NCI-H345 treated with DMSO at 0.1 percent for 48 hours (cell line): ENCODE measurements at regions not wholly inside any gene's neighbourhood (a gene's known extent, or its start where the extent isn't known, plus 50 kb on each side); places are given as distances from the start of the nearest gene placed in this dataset.

Source experiments
- DNase-seq: peaks from one replicate; lab custom pipeline; 2025; ENCODE audit not compliant: unreplicated experiment; lab: John Stamatoyannopoulos, UW

DNA sequence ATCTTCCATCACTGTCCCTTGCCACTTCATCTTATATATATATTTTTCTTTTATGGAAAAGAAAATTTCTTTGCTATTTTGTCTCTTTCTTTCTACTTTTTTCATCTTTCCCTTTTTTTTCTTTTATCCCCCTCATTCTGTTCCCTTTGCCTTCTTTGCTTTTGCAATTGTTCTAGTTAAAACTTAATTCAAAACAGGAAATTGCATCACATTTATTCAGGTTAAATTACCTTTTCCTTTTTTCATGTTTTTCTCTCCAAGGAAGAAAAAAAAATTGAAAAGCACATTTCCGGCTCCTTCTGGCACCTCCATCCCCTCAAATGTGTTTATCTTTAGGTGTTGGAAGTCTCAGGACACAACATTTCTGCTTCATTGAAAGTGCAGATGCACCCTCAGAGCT lies 176.9 kb downstream of the FGF1 start:
- no peak for DNase-seq

DNA sequence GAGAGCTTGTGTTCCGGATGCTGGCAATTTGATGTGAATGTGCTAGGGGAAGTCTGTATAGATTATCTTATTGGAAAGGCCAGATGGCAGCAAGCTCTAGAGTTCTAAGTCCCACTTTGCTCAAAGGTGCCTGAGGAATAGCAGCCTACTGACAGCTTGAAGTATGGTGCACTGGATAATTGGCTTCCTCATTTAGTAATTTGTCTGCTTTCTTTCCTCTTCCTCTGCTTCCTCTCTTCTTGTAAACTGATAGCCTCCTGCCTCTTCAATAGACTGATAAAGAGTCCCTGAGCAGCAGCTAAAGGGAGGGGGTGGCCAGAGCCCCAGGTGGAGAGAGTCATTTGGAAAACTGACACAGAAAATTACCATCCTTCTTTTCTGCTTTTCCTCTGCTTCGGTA lies 177.3 kb downstream of the FGF1 start:
- no peak for DNase-seq

DNA sequence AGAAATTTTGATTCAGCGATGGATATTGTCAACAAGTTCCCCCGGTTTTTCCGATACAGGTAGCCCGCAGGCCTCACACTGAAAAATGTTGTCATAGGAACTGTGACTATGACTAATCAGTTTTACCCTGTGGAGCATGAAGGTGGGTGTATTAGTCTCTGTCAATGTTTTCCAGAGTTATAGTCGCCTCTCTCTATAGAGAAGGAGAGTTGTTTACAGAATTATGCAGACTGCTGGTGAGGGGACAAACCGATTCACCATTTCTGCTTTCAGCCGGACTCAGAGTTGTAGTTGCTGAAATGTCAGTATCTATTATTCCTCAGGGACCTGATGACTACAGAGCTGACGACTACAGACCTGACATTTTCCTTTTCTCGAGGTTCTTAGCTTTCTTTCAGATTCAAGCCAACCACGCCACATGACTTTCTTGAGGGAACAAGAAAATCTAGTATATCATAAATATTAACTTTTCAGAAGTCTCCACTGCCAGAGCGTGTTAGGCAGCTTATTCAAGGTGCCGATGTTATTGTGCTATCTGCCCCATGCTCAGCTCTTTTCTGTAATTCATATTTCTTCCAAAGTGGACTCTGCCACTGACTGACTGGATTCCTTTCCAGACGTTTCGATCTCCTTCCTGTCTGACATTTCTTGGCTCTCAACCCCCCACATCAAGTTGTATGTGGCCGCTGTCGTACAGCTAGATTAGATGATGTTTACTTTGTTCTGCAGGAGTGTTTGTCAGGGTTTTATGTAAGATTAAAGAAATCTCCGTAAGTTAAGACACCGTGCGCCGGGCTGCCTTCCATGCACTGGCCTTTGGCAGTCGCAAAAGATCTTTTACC lies 178.1 kb downstream of the FGF1 start:
- no peak for DNase-seq

DNA sequence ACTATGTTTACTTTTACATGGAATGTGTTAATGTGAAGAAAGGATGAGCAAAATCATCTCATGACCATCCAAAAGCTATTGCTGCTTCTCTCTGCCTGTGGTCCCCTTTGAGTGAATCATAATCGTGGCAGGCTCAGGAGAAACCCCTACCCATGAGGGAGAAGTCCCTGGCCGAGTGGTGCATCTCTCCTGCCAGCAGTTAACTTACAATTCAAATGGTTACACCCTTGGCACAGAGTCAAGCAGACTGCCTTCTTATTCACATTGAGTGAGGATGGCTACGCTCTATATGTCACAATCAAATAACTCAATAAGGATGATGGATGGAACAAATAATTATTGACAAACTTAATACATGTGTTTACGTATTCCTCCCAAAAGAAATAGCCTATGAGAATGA lies 179.1 kb downstream of the FGF1 start:
- no peak for DNase-seq

DNA sequence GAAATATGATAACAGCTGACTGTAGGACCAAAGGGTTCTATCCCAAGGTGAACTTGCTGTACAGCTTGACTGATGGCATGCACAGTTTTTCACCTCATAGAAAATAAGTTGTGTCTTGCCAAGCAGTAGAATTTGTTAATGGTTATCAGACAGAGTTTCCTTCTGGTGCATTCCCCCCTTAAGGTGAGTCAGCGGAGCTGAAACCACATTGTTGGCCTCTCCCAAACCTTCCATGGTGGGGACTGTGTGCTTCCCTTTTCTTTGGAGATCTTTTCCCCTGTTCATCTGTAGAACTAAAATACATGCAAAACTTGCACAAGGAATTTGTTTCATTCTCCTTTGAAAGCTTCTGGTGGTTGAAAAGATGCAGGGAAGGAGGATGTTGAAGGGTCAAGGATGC lies 179.8 kb downstream of the FGF1 start:
- DNase-seq, result no peak

DNA sequence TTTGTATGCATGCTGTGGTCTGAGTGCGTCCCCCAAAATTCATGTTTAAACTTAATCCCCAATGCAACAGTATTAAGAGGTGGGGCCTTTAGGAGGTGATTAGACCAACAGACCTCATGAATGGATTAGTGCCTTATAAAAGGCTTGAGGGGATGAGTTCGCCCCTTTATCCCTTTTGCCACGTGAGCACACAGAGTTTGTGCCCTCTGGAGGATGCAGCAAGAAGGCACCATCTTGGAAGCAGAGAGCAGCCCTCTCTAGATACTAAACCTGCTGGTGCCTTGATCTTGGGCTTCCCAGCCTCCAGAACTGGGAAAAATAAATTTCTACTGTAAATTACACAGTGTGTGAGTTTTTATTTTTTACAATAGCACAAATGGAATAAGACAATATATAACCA lies 177.1 kb upstream of the SPRY4 start:
- DNase-seq, result no peak

DNA sequence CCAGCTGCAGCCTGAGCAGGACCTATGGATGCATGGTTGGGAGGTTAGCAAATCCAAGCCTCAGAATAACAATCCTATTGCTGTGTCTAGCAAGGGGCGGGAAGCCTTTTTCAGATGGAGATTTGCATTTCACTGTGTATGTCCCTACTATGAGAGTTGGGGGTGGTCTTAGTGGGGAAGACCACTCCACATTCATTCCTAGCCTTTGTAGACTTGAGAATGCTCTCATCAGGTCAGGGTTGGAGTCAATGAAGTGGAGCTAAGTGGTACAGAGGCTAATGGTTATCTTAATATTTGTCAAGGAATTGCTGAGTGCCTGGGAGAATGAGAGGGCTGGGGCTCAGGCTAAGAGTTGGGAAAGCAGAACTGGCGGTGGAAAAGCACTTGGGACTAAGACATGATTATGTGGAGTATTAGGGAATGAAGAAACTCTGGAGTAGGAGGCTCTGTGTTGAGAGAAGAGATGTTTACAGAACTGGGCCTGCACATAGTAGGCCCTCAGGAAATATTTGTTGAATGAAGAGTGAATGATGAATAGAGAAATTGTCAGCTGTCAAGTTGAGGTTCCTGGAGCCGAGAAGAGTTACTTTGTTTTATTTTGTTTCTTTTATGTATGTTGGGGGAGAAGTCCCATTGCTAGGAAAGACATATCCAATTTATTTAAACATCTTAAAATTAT lies 175.5 kb upstream of the SPRY4 start:
- DNase-seq, result no peak

DNA sequence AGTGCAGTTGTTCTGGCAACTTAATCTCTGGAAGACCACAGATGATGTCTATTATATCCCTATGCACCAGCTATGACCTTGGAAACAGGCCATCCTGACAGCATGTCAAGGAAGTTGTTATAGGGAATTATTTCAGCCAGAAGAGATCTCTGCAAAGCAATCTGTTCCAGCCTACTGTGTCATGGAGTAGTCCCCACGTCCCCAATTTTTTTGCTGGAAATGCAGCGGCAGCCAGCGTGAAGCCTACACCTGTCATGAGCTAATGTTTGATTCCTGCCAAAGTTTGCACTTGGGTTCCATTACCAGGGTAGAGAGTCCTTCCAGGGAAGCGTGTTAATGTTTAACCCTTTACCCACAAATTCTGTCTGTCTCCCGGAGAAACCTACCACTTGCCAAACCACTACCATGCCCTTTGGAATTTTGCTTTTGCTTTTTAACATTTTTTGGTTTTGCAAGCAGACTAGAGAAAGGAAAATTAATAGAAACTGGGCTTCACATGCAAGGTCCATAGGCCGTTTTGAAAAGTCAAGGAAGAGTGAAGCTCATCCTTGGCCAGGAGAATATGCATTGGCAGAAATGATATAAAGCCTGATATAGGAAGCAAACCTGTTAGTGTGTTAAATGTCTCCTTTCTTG lies 174.9 kb upstream of the SPRY4 start:
- no peak for DNase-seq

DNA sequence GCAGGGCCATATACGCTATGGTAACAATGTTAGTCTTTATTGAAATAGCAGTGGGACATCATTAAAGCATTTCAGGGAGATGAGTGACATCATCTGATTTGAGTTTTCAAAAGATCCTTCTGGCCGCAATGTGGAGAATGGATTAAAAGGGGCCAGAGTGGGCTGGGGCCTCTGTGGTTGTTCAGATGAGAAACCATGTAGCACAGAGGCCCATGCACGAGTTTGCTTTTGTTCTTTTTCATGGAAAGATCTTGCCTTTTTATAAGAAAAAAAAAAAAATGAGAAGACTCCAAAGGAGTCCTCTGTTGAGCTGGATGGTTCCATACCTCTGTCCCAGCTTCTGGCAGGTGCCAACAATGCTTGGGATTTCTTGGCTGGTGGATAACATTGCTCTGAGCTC lies 173.5 kb upstream of the SPRY4 start:
- no peak for DNase-seq

DNA sequence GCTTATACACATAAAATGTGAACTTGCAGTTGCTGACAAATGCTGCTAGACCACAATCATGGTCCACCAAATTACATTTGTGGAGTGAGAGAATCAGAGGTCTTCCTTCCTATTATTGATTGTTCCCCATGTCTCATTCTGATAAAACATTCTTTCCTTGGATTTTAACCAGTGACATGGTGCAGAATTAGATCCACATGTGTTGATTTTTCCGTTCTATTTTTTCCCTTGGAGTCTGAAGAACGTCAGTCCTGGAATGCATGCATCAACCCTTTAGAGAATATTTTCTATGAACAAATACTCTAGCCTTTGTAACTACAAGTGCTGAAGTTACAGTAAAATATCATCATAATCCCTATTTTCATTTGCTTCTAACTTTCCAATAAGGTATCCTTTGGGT lies 170.7 kb upstream of the SPRY4 start:
- no peak for DNase-seq

DNA sequence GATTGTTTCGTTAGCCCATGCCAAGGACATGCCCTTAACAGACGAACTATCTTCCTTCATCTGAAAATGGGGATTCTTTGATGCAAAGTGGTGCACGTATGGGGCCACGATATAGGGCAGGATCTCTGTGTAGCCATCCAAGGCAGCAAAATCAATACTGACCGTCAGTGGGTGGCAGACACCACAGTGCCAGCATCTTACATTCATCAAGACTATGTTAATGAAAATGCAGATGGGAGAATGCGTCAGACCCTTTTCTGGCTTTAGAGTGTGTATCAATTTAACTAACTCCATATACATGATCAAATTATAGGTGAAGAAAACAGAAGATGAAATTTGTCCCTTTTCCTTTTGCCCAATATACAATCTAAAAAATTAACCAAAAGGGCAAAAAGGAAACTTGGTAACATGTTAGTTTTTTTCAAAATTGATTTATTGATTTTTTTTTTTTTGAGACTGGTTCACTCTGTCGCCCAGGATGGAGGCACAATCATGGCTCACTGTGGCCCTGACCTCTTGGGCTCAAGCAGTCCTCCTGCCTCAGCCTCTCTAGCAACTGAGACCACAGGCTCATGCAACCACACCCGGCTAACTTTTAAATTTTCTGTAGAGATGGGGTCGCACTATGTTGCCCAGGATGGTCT lies 169.2 kb upstream of the SPRY4 start:
- no peak for DNase-seq

DNA sequence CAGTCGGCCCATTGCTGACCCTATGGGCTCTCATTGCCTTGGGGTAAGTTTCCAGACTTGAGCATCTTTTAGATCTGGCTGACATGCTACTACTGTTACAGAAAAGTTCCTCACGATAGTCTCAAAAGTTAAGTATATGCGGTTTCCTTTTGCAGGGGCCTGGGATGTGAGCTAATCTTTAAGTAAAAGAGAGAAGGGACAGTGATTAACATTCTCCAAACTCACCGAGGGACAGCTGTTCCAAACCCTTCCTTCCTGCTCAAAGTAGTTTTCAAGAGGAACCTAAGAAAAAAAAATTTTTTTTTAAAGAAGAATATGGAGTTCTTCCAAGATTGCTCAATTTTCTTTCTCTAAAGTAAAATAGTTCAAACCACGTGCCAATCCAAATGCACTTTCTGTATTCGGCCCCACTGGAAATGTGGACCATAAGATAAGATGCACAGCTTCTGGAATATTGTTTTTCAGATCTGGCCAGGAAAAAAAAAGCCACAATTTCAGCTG lies 168.0 kb upstream of the SPRY4 start:
- DNase-seq, result no peak

DNA sequence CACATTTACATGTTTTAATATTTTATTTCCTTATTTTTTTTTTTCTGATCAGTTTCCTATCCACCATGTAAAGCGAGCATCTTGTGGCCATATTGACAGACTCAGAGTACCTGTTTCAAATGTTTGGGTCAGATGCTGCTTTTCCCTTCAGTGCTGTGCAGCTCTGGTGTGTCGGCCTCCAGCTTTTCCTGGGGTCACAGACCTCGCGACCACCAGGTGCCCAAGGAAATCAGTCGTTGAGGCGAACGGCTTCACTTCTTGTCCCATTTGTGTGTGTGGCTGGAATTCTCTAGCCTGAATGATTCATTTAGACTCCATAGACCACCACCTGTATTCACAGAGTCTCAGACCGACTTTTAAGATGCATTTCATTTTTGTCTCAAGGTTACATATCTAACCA lies 166.9 kb upstream of the SPRY4 start:
- DNase-seq, result no peak

DNA sequence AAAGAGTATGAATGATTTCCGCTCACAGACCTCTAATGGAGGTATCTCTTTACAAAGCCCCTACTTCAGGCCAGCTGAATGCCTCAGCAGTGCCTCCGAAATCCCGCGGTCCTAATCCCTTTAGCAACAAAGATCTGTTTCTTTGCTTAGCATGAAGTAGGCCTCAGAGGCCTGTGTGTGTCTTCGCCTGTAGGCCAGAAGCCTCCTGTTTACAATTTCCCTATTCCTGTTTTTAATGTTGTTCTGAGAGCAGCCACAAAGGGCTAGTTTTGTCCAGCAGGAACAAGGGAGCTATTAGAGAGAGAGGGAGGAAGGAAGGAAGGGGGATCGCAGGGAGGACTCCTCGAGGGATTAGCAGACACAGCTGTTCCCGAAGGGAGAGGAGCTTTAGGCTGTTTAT lies 166.4 kb upstream of the SPRY4 start:
- no peak for DNase-seq

DNA sequence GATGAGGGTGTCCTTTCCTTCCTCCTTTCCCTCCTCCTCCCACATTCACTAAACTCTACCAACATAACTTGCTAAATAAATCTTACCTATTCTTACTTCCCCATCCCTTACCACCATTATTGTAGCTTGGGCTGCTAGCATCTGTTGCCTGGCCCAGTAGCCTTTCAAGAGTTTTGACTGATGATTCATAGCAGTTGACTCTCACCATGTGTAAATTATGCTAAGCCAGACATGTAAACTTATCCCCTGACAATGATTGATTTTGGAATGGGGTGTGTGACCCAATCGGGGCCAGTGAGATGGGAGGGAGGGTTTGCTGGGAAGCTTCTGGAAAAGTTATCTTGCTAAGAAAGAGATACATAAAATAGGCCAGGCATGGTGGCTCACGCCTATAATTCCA lies 161.8 kb upstream of the SPRY4 start:
- no peak for DNase-seq

DNA sequence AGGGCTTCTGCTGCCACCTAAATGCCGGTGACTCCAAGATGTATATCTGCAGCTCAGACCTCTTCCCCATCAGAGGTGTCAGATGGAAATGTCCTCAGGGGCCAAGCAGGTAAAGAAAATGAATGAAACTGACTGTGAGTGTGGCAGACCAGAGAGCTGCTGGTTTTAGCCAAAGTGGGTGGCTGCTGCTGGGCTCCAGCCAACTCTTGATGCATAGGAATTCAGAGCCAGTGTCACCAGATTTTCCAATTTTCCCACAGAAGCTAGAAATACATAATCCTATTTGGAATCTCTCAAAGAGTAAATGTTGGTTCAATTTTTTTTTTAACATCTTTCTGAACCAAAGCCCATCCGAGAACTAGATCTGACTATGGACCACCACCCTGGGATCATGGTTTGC lies 161.2 kb upstream of the SPRY4 start:
- no peak for DNase-seq

DNA sequence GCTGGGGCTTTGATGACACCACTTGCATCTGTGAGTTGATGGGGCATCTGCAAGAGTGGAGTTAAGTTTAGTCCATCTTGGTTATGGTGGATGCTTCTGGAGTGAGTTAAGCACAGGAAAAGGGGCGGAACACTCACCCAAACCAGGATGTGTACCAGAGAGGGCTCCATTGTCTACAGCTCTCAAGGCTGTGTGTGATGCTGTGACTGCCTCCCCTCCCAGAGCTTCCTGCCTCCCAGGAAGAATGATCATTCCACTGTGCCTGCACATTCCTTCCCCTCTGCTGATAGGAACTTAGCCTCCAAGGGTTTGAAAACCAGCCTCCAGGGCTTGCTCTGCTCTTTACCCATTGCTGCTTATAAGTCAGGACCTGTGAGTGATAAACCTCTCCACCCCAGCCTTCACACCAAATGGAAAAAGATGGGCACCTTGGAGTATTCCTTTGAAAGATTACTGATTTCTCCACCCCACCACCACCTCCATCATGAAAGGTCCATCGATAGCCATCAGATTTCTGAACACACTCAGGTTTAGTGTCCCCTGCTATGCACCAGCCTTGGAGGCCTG lies 160.1 kb upstream of the SPRY4 start:
- no peak for DNase-seq

DNA sequence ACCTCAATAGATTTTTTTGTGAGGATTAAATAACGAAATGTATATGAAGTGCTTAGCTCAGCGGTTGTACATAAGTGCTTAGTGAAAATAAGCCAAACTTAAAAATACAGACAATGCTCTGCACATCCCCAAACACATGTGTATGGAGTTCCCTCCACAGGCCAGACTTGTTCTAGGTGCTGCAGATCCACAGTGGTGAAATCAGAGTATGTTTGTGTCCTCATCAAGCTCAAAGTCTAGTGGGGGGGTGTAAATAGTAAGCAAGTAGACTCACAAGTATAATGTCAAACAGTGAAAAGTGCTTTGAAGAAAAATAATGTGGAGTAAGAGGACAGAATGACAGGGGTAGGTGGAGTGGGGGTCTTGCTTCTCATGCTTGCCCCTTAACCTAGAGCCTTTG lies 157.4 kb upstream of the SPRY4 start:
- DNase-seq, result no peak

DNA sequence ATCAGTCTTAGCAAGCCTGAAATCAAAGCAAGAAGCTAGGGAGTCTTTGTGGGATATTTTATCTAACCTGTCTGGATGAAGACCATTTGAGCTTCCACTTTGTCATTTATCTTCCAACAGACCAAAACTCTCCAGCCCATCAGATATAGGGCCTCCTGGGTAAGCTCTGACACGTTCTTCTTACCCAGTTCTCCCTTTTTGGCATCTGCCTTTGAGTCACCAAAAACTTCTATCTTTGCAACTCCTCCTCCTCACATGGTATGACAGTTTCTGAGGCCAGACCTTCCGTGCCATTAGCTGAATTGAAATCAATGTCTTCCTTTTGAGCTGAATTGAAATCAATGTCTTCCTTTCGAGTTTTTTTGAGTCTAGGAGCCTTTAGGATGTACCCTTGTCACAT lies 156.6 kb upstream of the SPRY4 start:
- no peak for DNase-seq

DNA sequence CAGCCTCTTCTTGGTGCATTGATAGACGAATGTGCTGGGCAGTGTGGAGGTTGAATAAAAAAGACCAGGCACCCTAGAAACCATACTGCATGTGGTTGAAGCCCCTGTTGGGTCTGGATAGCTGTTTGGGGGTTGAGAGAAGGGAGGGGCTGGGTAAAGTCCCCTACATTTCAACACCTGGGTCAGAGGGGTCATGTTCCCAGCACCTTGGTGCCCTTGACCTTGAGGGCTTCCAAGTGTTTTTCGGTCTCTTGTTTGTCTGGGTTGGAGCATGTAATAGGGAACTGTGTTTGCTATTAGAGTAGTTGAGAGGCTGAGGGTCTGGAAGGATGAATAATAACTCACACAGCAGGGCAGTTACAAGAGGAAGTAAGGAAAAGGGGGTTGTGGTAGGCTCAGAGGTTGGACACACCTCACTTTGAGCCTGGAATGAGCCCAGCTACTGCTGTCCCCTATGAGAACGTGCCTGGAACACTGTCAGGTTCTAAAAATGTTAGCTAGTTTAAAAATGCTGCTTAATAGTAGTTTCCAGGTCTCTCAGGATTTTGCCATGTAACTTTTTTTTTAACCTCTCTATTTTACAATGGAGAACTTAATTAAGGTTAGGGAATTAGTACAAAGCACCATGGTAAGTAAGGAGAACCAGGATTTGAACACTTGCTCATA lies 155.2 kb upstream of the SPRY4 start:
- no peak for DNase-seq

DNA sequence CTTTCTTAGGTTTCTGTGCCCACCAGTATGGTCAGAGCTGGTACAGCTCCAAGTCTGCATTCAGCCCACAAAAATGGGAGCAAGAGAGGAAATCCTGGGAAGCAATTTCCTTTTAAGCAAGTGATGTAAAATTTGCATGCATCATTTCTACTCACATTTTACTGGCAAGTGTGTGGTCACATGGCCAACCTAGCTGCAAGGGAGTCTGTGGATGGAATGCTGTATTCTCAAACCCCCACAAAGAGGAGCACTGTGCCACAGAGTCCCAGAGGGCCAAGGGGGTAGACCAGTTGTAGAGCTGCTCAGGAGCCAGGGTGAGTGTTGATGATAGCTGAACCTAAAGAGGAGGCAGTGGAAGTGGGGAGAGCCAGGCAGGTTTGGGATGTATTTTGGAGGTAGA lies 154.3 kb upstream of the SPRY4 start:
- DNase-seq, result no peak
